GM12872 (cell line): ENCODE measurements at regions not wholly inside any gene's neighbourhood (a gene's known extent, or its start where the extent isn't known, plus 50 kb on each side); places are given as distances from the start of the nearest gene placed in this dataset.

Experiments used
- CTCF ChIP-seq: IDR thresholded peaks from 3 replicates; pipeline ENCODE4 v1.5.1; 2011; ENCODE audit warnings: low read depth, mild to moderate bottlenecking, low read length, moderate library complexity; ENCODE audit not compliant: insufficient read depth

DNA sequence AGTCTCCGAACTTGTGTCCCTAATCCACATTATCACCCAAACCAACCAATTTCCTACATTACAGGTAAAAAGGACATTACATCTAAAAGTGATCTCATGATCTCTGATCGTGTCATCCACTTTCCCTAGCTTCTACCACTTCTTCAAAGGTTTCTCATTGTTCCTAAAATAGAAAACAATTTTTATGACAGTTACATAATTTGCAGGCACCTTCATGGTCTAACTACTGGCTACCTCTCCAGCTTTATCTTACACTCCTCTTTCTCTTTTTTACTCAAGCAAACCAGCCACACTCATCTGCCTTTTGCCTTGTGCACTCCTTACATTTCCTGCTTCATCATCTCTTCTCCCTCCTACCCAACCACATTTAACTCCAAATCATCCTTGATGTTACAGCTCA is 886.7 kb upstream of the SORCS1 start:
- no peak for TF ChIP-seq CTCF

DNA sequence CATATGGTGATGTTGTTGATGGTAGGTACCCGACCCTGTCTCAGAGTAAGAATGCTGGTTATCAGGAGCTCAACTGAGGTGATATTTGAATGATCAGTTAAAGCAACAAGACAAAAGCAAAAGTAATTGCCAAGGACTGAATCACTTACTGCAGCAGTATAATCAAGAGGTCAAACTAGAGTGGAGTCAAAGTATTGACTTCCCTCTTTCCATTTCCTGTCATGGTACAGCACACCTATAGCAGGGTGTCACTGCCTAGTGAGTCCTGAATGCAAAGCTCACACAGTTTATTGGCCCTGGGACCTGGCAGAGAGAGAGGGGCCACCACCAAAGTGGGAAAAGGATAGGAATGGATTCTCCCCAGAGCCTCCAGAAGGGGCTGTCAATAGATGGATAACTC is 886.1 kb upstream of the SORCS1 start:
- TF ChIP-seq CTCF = no peak

GRCh38 chr10:108049668-108050067 is 885.2 kb upstream of the SORCS1 start:
- TF ChIP-seq CTCF = no peak

DNA sequence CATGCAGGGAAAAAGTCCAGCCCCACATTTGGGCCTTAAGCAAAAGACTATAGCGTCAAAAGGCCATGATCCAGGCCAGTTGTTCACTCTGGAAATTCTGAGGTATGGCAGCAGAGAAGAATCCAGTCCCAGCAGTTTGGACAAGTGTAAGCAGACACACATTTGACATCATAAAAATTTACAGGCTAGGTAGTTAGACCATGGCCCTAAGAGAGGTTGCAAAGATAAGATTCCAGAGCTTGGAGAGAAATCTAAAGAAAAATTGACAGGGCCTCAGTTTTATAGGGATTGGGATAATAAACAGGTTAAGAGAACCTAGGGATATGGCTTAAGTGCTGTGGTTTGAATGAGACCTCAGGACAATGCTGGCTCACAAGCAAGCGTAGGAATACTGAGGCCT is 884.4 kb upstream of the SORCS1 start:
- no peak for TF ChIP-seq CTCF

GRCh38 chr10:108039821-108040584 is 875.5 kb upstream of the SORCS1 start:
- TF ChIP-seq CTCF = no peak

DNA sequence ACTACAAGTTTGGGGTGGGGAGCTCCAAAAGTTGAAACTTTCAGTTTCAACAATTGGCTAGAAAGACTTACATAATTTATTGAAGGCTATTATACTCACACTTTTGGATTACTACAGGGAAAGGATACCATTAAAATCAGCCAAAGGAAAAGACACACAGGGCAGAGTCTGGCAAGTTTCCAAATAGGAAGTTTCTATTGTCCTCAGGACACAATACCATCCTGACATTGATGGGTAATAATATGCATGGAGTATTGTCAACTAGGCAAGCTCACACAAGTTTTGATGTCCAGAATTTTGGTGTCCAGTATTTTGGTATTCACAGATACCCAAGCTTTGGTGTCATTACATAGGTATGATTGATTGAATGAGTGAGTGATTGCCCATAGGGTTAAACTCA is 872.6 kb upstream of the SORCS1 start:
- no peak for TF ChIP-seq CTCF

DNA sequence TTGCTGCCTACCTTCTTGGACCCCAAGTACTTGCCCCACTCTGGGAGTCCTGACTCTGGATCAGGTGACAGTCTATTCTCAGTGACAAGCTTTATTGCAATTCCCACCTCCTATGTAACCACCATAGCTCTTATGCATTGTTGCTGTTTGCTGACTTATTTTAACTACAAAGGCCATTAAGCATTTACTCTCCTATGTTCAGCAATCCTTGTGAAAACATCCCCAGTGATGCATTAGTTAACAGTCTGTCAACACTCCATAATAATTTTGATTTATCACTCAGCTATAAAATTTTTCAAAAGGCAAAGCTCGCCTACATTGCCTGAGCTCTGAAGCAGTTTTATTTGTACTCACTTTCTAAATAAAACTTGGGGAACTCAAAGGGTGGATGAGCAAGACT is 871.8 kb upstream of the SORCS1 start:
- TF ChIP-seq CTCF = no peak
